ENCODE measurements at regions not wholly inside any gene's neighbourhood (a gene's known extent, or its start where the extent isn't known, plus 50 kb on each side); places are given as distances from the start of the nearest gene placed in this dataset.

- TF ChIP-seq GATA2 (IDR thresholded peaks at IDR 0.05; ENCODE audit: low read depth, low read length) (no peak), GATA3 (IDR thresholded peaks at IDR 0.05; ENCODE audit: low read depth, low read length) (no peak)
These were observed 745.9 kb downstream of the GATA3 start for GRCh38 chr10:8800426-8800825.

Measured in SH-SY5Y (cell line).